ENCODE measurements at regions not wholly inside any gene's neighbourhood (a gene's known extent, or its start where the extent isn't known, plus 50 kb on each side); places are given as distances from the start of the nearest gene placed in this dataset.
A peak's percentile ranks its signal among the peaks of the same experiment; 100 is the strongest.

GRCh38 chr2:64363848-64364247 lies 90.1 kb upstream of the LGALSL start:
- Histone ChIP-seq H3K27ac (ENCODE audit: low read length) (no peak overlapping the region), H3K9ac (ENCODE audit: low read length) (no peak overlapping the region), H2AFZ (ENCODE audit: low read depth, low read length) (no peak overlapping the region), H4K20me1 (ENCODE audit: insufficient read depth, low read length) (no peaks in the 10 kb centered on the region), H3K4me2 (ENCODE audit: low read length) (no peak overlapping the region), H3K4me3 (ENCODE audit: low read length) (no peak overlapping the region), H3K4me1 (ENCODE audit: low read length) (peaks cover 21% of the 10 kb centered on the region), H3K79me2 (ENCODE audit: low read length) (no peaks in the 10 kb centered on the region), H3K36me3 (replicated peaks; ENCODE audit: low read depth, low read length) (no peaks in the 10 kb centered on the region), H3K27me3 (ENCODE audit: low read depth, low read length) (peaks cover 10% of the 10 kb centered on the region; the same call in 1 of the 2 replicates), H3K9me3 (ENCODE audit: insufficient read depth, low read length) (no peaks in the 10 kb centered on the region)
- TF ChIP-seq EZH2phosphoT487 (IDR thresholded peaks at IDR 0.05; ENCODE audit: low read depth) (no peak), CTCF (IDR thresholded peaks at IDR 0.05; ENCODE audit: low read depth, low read length) (peak; percentile 13; the same call in 1 of the 2 replicates)

- Histone ChIP-seq H3K4me2 (ENCODE audit: low read length) (no peak overlapping the region), H3K27ac (ENCODE audit: low read length) (no peak overlapping the region), H4K20me1 (ENCODE audit: insufficient read depth, low read length) (no peaks in the 10 kb centered on the region), H3K36me3 (replicated peaks; ENCODE audit: low read depth, low read length) (no peaks in the 10 kb centered on the region), H3K27me3 (ENCODE audit: low read depth, low read length) (peaks cover 4% of the 10 kb centered on the region; the same call in 1 of the 2 replicates), H3K4me3 (ENCODE audit: low read length) (no peak overlapping the region), H3K4me1 (ENCODE audit: low read length) (peaks cover 7% of the 10 kb centered on the region; the same call in 1 of the 2 replicates), H3K9ac (ENCODE audit: low read length) (no peak overlapping the region), H2AFZ (ENCODE audit: low read depth, low read length) (no peak overlapping the region), H3K79me2 (ENCODE audit: low read length) (no peaks in the 10 kb centered on the region), H3K9me3 (ENCODE audit: insufficient read depth, low read length) (no peaks in the 10 kb centered on the region)
- no peak for TF ChIP-seq CTCF (IDR thresholded peaks at IDR 0.05; ENCODE audit: low read depth, low read length)
- no peak for TF ChIP-seq EZH2phosphoT487 (IDR thresholded peaks at IDR 0.05; ENCODE audit: low read depth)
Observed at GRCh38 chr2:64367444-64368232, 86.3 kb upstream of the LGALSL start.

GRCh38 chr2:64369706-64370105 lies 84.3 kb upstream of the LGALSL start:
- H3K36me3 ChIP-seq (replicated peaks; ENCODE audit: low read depth, low read length) = no peaks in the 10 kb centered on the region
- H3K27me3 ChIP-seq (ENCODE audit: low read depth, low read length) = peaks cover 4% of the 10 kb centered on the region; the same call in 1 of the 2 replicates
- H3K4me3 ChIP-seq (ENCODE audit: low read length) = no peak overlapping the region
- no peaks in the 10 kb centered on the region for H3K79me2 ChIP-seq (ENCODE audit: low read length)
- H3K27ac ChIP-seq (ENCODE audit: low read length) = no peak overlapping the region
- no peak overlapping the region for H2AFZ ChIP-seq (ENCODE audit: low read depth, low read length)
- peaks cover 7% of the 10 kb centered on the region; the same call in 1 of the 2 replicates for H3K4me1 ChIP-seq (ENCODE audit: low read length)
- no peaks in the 10 kb centered on the region for H3K9me3 ChIP-seq (ENCODE audit: insufficient read depth, low read length)
- H3K4me2 ChIP-seq (ENCODE audit: low read length) = no peak overlapping the region
- H4K20me1 ChIP-seq (ENCODE audit: insufficient read depth, low read length) = no peaks in the 10 kb centered on the region
- TF ChIP-seq CTCF (IDR thresholded peaks at IDR 0.05; ENCODE audit: low read depth, low read length) (no peak), EZH2phosphoT487 (IDR thresholded peaks at IDR 0.05; ENCODE audit: low read depth) (no peak)
- no peak overlapping the region for H3K9ac ChIP-seq (ENCODE audit: low read length)

GRCh38 chr2:64371727-64372126 lies 82.2 kb upstream of the LGALSL start:
- no peaks in the 10 kb centered on the region for H3K36me3 ChIP-seq (replicated peaks; ENCODE audit: low read depth, low read length)
- H3K9me3 ChIP-seq (ENCODE audit: insufficient read depth, low read length) = no peaks in the 10 kb centered on the region
- H4K20me1 ChIP-seq (ENCODE audit: insufficient read depth, low read length) = no peaks in the 10 kb centered on the region
- peaks cover 5% of the 10 kb centered on the region; the same call in 1 of the 2 replicates for H3K4me1 ChIP-seq (ENCODE audit: low read length)
- no peak overlapping the region for H3K9ac ChIP-seq (ENCODE audit: low read length)
- no peak for TF ChIP-seq EZH2phosphoT487 (IDR thresholded peaks at IDR 0.05; ENCODE audit: low read depth)
- no peak for TF ChIP-seq CTCF (IDR thresholded peaks at IDR 0.05; ENCODE audit: low read depth, low read length)
- no peak overlapping the region for H3K4me2 ChIP-seq (ENCODE audit: low read length)
- no peaks in the 10 kb centered on the region for H3K79me2 ChIP-seq (ENCODE audit: low read length)
- H3K27me3 ChIP-seq (ENCODE audit: low read depth, low read length) = peaks cover 4% of the 10 kb centered on the region; the same call in 1 of the 2 replicates
- no peak overlapping the region for H3K27ac ChIP-seq (ENCODE audit: low read length)
- H3K4me3 ChIP-seq (ENCODE audit: low read length) = no peak overlapping the region
- H2AFZ ChIP-seq (ENCODE audit: low read depth, low read length) = no peak overlapping the region

Data from OCI-LY3 (cell line).